Hepatocyte (in vitro differentiated cells): ENCODE measurements at regions not wholly inside any gene's neighbourhood (a gene's known extent, or its start where the extent isn't known, plus 50 kb on each side); places are given as distances from the start of the nearest gene placed in this dataset.

Experiments used
- CTCF ChIP-seq: fragments of 200-600 bp; sonication (generic); IDR thresholded peaks from 2 replicates; pipeline ENCODE4 v1.5.1; 2016; ENCODE audit warnings: antibody characterized with exemption, mild to moderate bottlenecking; ENCODE audit not compliant: poor library complexity
- EZH2 ChIP-seq: fragments of 200-600 bp; sonication (generic); IDR thresholded peaks from 2 replicates; pipeline ENCODE4 v1.6.1; 2016; ENCODE audit warnings: antibody characterized with exemption, mild to moderate bottlenecking, borderline replicate concordance
- EZH2phosphoT487 ChIP-seq: fragments of 200-600 bp; sonication (generic); IDR thresholded peaks from one replicate; pipeline ENCODE4 v1.6.1; 2018; ENCODE audit warnings: antibody characterized with exemption, mild to moderate bottlenecking, low read depth, moderate library complexity; ENCODE audit not compliant: unreplicated experiment, severe bottlenecking

- TF ChIP-seq CTCF (no peak), EZH2phosphoT487 (no peak), EZH2 (no peak)
Observed at GRCh38 chr5:120808606-120809005, 344.5 kb downstream of the PRR16 start.
